ENCODE measurements at regions not wholly inside any gene's neighbourhood (a gene's known extent, or its start where the extent isn't known, plus 50 kb on each side); places are given as distances from the start of the nearest gene placed in this dataset.
"Not testable (repeated sequence)": the region's sequence is repeated elsewhere in the genome, so short reads cannot be mapped to it uniquely, and the experiment has no call there.

- DNase-seq, result no peak
Observed at GRCh38 chr6:168799067-168799466, 358.1 kb downstream of the SMOC2 start.

- no peak for DNase-seq
Observed at GRCh38 chr6:168796106-168796505, 355.1 kb downstream of the SMOC2 start.

- DNase-seq, result not testable (repeated sequence)
Observed at GRCh38 chr6:168795611-168796010, 354.6 kb downstream of the SMOC2 start.

GRCh38 chr6:168794491-168794890 is 353.5 kb downstream of the SMOC2 start:
- no peak for DNase-seq

- no peak for DNase-seq
Observed at GRCh38 chr6:168793649-168794048, 352.7 kb downstream of the SMOC2 start.

GRCh38 chr6:168791917-168792316 is 350.9 kb downstream of the SMOC2 start:
- no peak for DNase-seq

GRCh38 chr6:168789699-168790098 is 348.7 kb downstream of the SMOC2 start:
- no peak for DNase-seq

GRCh38 chr6:168785720-168786511 is 344.9 kb downstream of the SMOC2 start:
- DNase-seq, result no peak

- DNase-seq, result peak; percentile 47
Observed at GRCh38 chr6:168784426-168784825, 343.4 kb downstream of the SMOC2 start.

- no peak for DNase-seq
Observed at GRCh38 chr6:168783720-168784119, 342.7 kb downstream of the SMOC2 start.

- peak; percentile 57 for DNase-seq
Observed at GRCh38 chr6:168782187-168782751, 341.3 kb downstream of the SMOC2 start.

- no peak for DNase-seq
Observed at GRCh38 chr6:168778201-168778600, 337.2 kb downstream of the SMOC2 start.

GRCh38 chr6:168774381-168774780 is 333.4 kb downstream of the SMOC2 start:
- DNase-seq, result no peak

GRCh38 chr6:168773788-168774187 is 332.8 kb downstream of the SMOC2 start:
- no peak for DNase-seq

- DNase-seq, result no peak
Observed at GRCh38 chr6:168765752-168766151, 324.8 kb downstream of the SMOC2 start.

- no peak for DNase-seq
Observed at GRCh38 chr6:168756009-168756634, 315.1 kb downstream of the SMOC2 start.

- DNase-seq, result no peak
Observed at GRCh38 chr6:168746643-168747042, 305.7 kb downstream of the SMOC2 start.

- no peak for DNase-seq
Observed at GRCh38 chr6:168746013-168746412, 305.0 kb downstream of the SMOC2 start.

GRCh38 chr6:168744861-168745260 is 303.9 kb downstream of the SMOC2 start:
- no peak for DNase-seq

- no peak for DNase-seq
Observed at GRCh38 chr6:168741942-168742782, 301.2 kb downstream of the SMOC2 start.

GRCh38 chr6:168741305-168741704 is 300.3 kb downstream of the SMOC2 start:
- no peak for DNase-seq

- no peak for DNase-seq
Observed at GRCh38 chr6:168739381-168739780, 298.4 kb downstream of the SMOC2 start.

GRCh38 chr6:168737481-168737880 is 296.5 kb downstream of the SMOC2 start:
- DNase-seq, result no peak
